GM12865 (cell line): ENCODE measurements at regions not wholly inside any gene's neighbourhood (a gene's known extent, or its start where the extent isn't known, plus 50 kb on each side); places are given as distances from the start of the nearest gene placed in this dataset.
"Not testable (repeated sequence)": the region's sequence is repeated elsewhere in the genome, so short reads cannot be mapped to it uniquely, and the experiment has no call there.

Experiments used
- DNase-seq: peaks from one replicate; pipeline ENCODE4 v3.0.0; 2010; ENCODE audit warnings: low read depth
- H3K4me3 ChIP-seq: 2 replicates; pipeline ENCODE4 v1.5.1; 2011; ENCODE audit warnings: mild to moderate bottlenecking, low read depth, low read length, control low read depth
- TF ChIP-seq, protein P1 (sequence below): IDR thresholded peaks from 2 replicates; pipeline ENCODE4 v1.5.1; 2011; ENCODE audit warnings: low read length, control low read depth, low read depth, inconsistent platforms; ENCODE audit not compliant: insufficient read depth; ENCODE audit errors: missing control alignments

GRCh38 chr3:27553886-27554540, 69.8 kb upstream of the SLC4A7 start:
- TF ChIP-seq, protein P1, sequence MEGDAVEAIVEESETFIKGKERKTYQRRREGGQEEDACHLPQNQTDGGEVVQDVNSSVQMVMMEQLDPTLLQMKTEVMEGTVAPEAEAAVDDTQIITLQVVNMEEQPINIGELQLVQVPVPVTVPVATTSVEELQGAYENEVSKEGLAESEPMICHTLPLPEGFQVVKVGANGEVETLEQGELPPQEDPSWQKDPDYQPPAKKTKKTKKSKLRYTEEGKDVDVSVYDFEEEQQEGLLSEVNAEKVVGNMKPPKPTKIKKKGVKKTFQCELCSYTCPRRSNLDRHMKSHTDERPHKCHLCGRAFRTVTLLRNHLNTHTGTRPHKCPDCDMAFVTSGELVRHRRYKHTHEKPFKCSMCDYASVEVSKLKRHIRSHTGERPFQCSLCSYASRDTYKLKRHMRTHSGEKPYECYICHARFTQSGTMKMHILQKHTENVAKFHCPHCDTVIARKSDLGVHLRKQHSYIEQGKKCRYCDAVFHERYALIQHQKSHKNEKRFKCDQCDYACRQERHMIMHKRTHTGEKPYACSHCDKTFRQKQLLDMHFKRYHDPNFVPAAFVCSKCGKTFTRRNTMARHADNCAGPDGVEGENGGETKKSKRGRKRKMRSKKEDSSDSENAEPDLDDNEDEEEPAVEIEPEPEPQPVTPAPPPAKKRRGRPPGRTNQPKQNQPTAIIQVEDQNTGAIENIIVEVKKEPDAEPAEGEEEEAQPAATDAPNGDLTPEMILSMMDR: no peak
- H3K4me3 ChIP-seq: no peak overlapping the region
- DNase-seq: no peak

DNA sequence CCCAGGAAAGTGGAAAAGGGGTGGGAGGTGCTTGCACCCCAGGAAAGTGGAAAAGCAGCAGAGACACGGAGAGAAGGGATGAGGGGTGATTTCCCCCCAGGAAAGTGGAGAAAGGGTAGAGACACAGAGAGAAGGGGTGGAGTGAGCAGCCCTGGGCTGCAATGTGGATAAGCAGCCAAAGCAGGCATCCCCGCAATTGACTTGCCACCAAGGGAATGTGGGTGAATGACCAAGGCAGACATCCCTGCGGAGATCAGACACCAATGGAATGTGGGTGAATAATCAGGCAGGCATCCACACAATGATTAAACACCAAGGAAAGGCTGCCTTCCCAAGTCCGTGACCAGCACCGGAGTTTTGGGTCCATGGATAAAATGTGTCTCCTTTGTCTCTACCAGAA, 68.5 kb upstream of the SLC4A7 start:
- not testable (repeated sequence) for DNase-seq, H3K4me3 ChIP-seq

GRCh38 chr3:27551413-27551812, 67.2 kb upstream of the SLC4A7 start:
- H3K4me3 ChIP-seq, DNase-seq: not testable (repeated sequence)

GRCh38 chr3:27545061-27545460, 60.9 kb upstream of the SLC4A7 start:
- TF ChIP-seq, protein P1: no peak
- no peak overlapping the region for H3K4me3 ChIP-seq
- DNase-seq: no peak

DNA sequence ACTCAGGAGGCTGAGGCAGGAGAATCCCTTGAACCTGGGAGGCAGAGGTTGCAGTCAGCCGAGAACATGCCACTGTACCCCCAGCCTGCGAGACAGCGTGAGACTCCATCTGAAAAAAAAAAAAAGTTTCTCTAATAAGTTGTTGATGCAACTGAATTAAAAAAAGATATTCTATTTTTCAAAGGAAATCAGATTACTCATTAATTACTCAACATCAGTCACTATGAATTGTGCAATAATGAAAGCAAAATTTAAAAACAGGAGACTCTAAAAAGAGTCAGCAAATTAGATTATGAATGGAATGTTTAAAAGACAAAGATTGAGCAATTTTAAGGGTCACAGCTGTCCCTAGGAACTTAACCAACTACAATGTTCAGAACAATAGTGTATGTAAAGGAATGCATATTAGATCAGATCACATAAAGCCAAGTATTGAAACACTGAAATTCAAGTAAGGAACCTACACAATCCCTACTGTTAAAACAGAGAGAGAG, 60.2 kb upstream of the SLC4A7 start:
- no peak for DNase-seq
- H3K4me3 ChIP-seq: no peak overlapping the region
- TF ChIP-seq, protein P1: no peak

GRCh38 chr3:27542476-27542875, 58.3 kb upstream of the SLC4A7 start:
- no peak for DNase-seq
- TF ChIP-seq, protein P1: no peak
- no peak overlapping the region for H3K4me3 ChIP-seq

- TF ChIP-seq, protein P1: no peak
- no peak for DNase-seq
- no peak overlapping the region for H3K4me3 ChIP-seq
Observed at GRCh38 chr3:27540231-27540630, 56.0 kb upstream of the SLC4A7 start.

GRCh38 chr3:27536491-27536890, 52.3 kb upstream of the SLC4A7 start:
- DNase-seq: no peak
- no peak overlapping the region for H3K4me3 ChIP-seq
- TF ChIP-seq, protein P1: no peak
